Prostate gland (tissue), 1 donor: ENCODE measurements at regions not wholly inside any gene's neighbourhood (a gene's known extent, or its start where the extent isn't known, plus 50 kb on each side); places are given as distances from the start of the nearest gene placed in this dataset.

ENCODE experiments used
- POLR2A ChIP-seq: fragments of 450-650 bp; IDR thresholded peaks from one replicate; pipeline ENCODE4 v1.6.1; 2016; ENCODE audit warnings: antibody characterized with exemption, mild to moderate bottlenecking
- POLR2AphosphoS5 ChIP-seq: sonication (generic); formaldehyde crosslinking; IDR thresholded peaks from one replicate; pipeline ENCODE4 v1.6.1; 2017; ENCODE audit warnings: antibody characterized with exemption

DNA sequence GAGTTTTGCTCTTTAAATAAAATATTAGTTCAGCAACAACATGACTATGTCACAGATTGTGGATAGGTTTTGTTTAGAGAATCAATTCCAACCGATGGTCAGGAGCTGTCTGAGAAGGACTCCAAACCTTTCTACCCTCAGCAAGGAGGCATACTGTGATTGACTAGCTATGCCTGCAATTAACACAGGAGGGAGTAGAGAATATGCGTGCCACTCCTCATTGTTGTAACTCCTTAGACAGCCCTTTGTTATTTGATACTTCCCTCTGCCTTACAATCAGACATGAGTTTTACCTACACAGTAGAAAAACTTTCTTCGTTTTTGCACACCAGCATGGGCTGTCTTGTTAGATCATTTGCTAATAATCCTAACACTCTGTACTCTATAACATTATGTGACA lies 796.5 kb downstream of the PRIM2 start:
- TF ChIP-seq POLR2A (no peak), POLR2AphosphoS5 (no peak)
